ENCODE measurements at regions not wholly inside any gene's neighbourhood (a gene's known extent, or its start where the extent isn't known, plus 50 kb on each side); places are given as distances from the start of the nearest gene placed in this dataset.

GRCh38 chr6:14375930-14376329, 258.4 kb downstream of the CD83 start:
- H2AK5ac ChIP-seq (ENCODE audit: low read depth, low read length): no peak overlapping the region
- no peaks in the 10 kb centered on the region for H3K79me1 ChIP-seq (ENCODE audit: low read depth, low read length)
- no peak overlapping the region for H3K9ac ChIP-seq (ENCODE audit: low read depth, low read length, poor library complexity)
- no peak overlapping the region for H3K4ac ChIP-seq (ENCODE audit: low read length)
- H3K27ac ChIP-seq (replicated peaks; ENCODE audit: low read length): no peak overlapping the region
- peaks cover 8 to 13% of the 10 kb centered on the region in 2 donors for H3K4me1 ChIP-seq (ENCODE audit: control insufficient read depth in 2 of 2, insufficient read depth in 1 of 2, low read depth in 1 of 2, low read length in 2 of 2)
- H2BK15ac ChIP-seq (ENCODE audit: low read length): no peak overlapping the region
- H3K4me3 ChIP-seq (ENCODE audit: low read length in 2 of 2): no peak overlapping the region
- H3K27me3 ChIP-seq (ENCODE audit: control insufficient read depth in 3 of 3, insufficient read depth in 3 of 3, low read depth in 1 of 3, low read length in 3 of 3): peaks cover 0 to 33% (median 0%) of the 10 kb centered on the region in 3 experiments
- H3K23ac ChIP-seq (ENCODE audit: low read depth, low read length, poor library complexity): no peak overlapping the region
- H4K8ac ChIP-seq (ENCODE audit: low read depth, low read length): no peak overlapping the region
- H3K18ac ChIP-seq (ENCODE audit: low read length): no peak overlapping the region
- no peak overlapping the region for H2BK120ac ChIP-seq (ENCODE audit: low read depth, low read length)
- H4K91ac ChIP-seq (ENCODE audit: low read depth, low read length, poor library complexity): no peak overlapping the region
- WGBS, 2 donors (ENCODE audit: extremely low coverage in 2 of 2, insufficient read length in 2 of 2, insufficient replicate concordance in 1 of 2): no CpG with 5 or more reads among the region's 1 CpG
- H3K36me3 ChIP-seq (replicated peaks in 1 of 2; ENCODE audit: control insufficient read depth in 2 of 2, insufficient read depth in 2 of 2, low read length in 2 of 2): no peaks in the 10 kb centered on the region
- no peak overlapping the region for H2BK12ac ChIP-seq (ENCODE audit: low read length)
- DNase-seq (ENCODE audit: low spot score): no peak
- H3K14ac ChIP-seq (ENCODE audit: low read length): no peak overlapping the region
- no peak overlapping the region for H3K4me2 ChIP-seq (ENCODE audit: insufficient read depth, low read length, poor library complexity, severe bottlenecking)
- H3K9me3 ChIP-seq (replicated peaks in 1 of 2; ENCODE audit: control insufficient read depth in 2 of 2, insufficient read depth in 1 of 2, low read depth in 1 of 2, low read length in 2 of 2): peaks cover 0 to 2% of the 10 kb centered on the region in 2 donors
- H2AFZ ChIP-seq (ENCODE audit: low read length): no peak overlapping the region
- H2BK5ac ChIP-seq (ENCODE audit: low read length): no peak overlapping the region

DNA sequence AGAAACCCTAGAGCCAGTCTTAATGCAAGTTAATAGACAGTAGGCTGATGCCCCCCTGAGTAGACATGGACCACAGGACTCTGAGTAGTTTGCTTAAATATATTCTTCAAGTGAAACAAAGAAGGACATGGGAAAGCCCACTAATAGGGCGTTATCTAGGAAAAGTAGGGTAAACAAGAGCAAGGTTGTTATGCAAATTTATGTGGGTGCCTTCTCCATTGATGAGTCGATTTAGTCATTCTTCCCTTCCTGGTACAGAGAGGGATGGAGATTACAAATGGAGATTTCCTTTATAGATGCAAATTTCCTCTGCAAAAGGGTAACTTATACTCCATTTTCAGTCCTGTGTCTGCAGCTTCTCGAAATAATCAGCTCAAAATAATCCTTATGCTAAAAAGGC, 262.0 kb downstream of the CD83 start:
- H3K9ac ChIP-seq (ENCODE audit: low read depth, low read length, poor library complexity): no peak overlapping the region
- H2AK5ac ChIP-seq (ENCODE audit: low read depth, low read length): no peak overlapping the region
- no peak overlapping the region for H3K18ac ChIP-seq (ENCODE audit: low read length)
- H2BK12ac ChIP-seq (ENCODE audit: low read length): no peak overlapping the region
- no peak overlapping the region for H2BK120ac ChIP-seq (ENCODE audit: low read depth, low read length)
- no peak overlapping the region for H3K23ac ChIP-seq (ENCODE audit: low read depth, low read length, poor library complexity)
- H2AFZ ChIP-seq (ENCODE audit: low read length): no peak overlapping the region
- no peak overlapping the region for H2BK15ac ChIP-seq (ENCODE audit: low read length)
- peak overlapping the region; percentile 84 for H3K27ac ChIP-seq (replicated peaks; ENCODE audit: low read length)
- no CpG with 5 or more reads among the region's 3 CpGs for WGBS, 2 donors (ENCODE audit: extremely low coverage in 2 of 2, insufficient read length in 2 of 2, insufficient replicate concordance in 1 of 2)
- H3K36me3 ChIP-seq (replicated peaks in 1 of 2; ENCODE audit: control insufficient read depth in 2 of 2, insufficient read depth in 2 of 2, low read length in 2 of 2): no peaks in the 10 kb centered on the region
- H3K4me1 ChIP-seq (ENCODE audit: control insufficient read depth in 2 of 2, insufficient read depth in 1 of 2, low read depth in 1 of 2, low read length in 2 of 2): peaks cover 27 to 28% of the 10 kb centered on the region in 2 donors
- no peak for DNase-seq (ENCODE audit: low spot score)
- H3K4me2 ChIP-seq (ENCODE audit: insufficient read depth, low read length, poor library complexity, severe bottlenecking): no peak overlapping the region
- no peaks in the 10 kb centered on the region for H3K79me1 ChIP-seq (ENCODE audit: low read depth, low read length)
- no peak overlapping the region for H2BK5ac ChIP-seq (ENCODE audit: low read length)
- no peak overlapping the region for H4K8ac ChIP-seq (ENCODE audit: low read depth, low read length)
- no peak overlapping the region for H4K91ac ChIP-seq (ENCODE audit: low read depth, low read length, poor library complexity)
- H3K14ac ChIP-seq (ENCODE audit: low read length): no peak overlapping the region
- H3K4ac ChIP-seq (ENCODE audit: low read length): no peak overlapping the region
- H3K9me3 ChIP-seq (replicated peaks in 1 of 2; ENCODE audit: control insufficient read depth in 2 of 2, insufficient read depth in 1 of 2, low read depth in 1 of 2, low read length in 2 of 2): peaks cover 0 to 2% of the 10 kb centered on the region in 2 donors
- H3K4me3 ChIP-seq (ENCODE audit: low read length in 2 of 2): no peak overlapping the region
- peaks cover 0 to 52% (median 0%) of the 10 kb centered on the region in 3 experiments for H3K27me3 ChIP-seq (ENCODE audit: control insufficient read depth in 3 of 3, insufficient read depth in 3 of 3, low read depth in 1 of 3, low read length in 3 of 3)

GRCh38 chr6:14380086-14380820, 262.7 kb downstream of the CD83 start:
- no peaks in the 10 kb centered on the region for H3K79me1 ChIP-seq (ENCODE audit: low read depth, low read length)
- DNase-seq (ENCODE audit: low spot score): peak; percentile 87
- H3K4ac ChIP-seq (ENCODE audit: low read length): no peak overlapping the region
- H3K27ac ChIP-seq (replicated peaks; ENCODE audit: low read length): peak overlapping the region; percentile 91
- no peak overlapping the region for H3K18ac ChIP-seq (ENCODE audit: low read length)
- no peak overlapping the region for H2BK120ac ChIP-seq (ENCODE audit: low read depth, low read length)
- no peak overlapping the region for H2BK12ac ChIP-seq (ENCODE audit: low read length)
- no peak overlapping the region for H3K4me3 ChIP-seq (ENCODE audit: low read length in 2 of 2)
- WGBS, 2 donors (ENCODE audit: extremely low coverage in 2 of 2, insufficient read length in 2 of 2, insufficient replicate concordance in 1 of 2): no CpG with 5 or more reads among the region's 10 CpGs
- no peak overlapping the region for H3K14ac ChIP-seq (ENCODE audit: low read length)
- H3K4me2 ChIP-seq (ENCODE audit: insufficient read depth, low read length, poor library complexity, severe bottlenecking): peak overlapping the region; percentile 48
- peaks cover 0 to 2% of the 10 kb centered on the region in 2 donors for H3K9me3 ChIP-seq (replicated peaks in 1 of 2; ENCODE audit: control insufficient read depth in 2 of 2, insufficient read depth in 1 of 2, low read depth in 1 of 2, low read length in 2 of 2)
- peaks cover 0 to 55% (median 0%) of the 10 kb centered on the region in 3 experiments for H3K27me3 ChIP-seq (ENCODE audit: control insufficient read depth in 3 of 3, insufficient read depth in 3 of 3, low read depth in 1 of 3, low read length in 3 of 3)
- no peak overlapping the region for H4K8ac ChIP-seq (ENCODE audit: low read depth, low read length)
- H3K36me3 ChIP-seq (replicated peaks in 1 of 2; ENCODE audit: control insufficient read depth in 2 of 2, insufficient read depth in 2 of 2, low read length in 2 of 2): no peaks in the 10 kb centered on the region
- H3K4me1 ChIP-seq (ENCODE audit: control insufficient read depth in 2 of 2, insufficient read depth in 1 of 2, low read depth in 1 of 2, low read length in 2 of 2): peaks cover 27 to 28% of the 10 kb centered on the region in 2 donors
- no peak overlapping the region for H2AK5ac ChIP-seq (ENCODE audit: low read depth, low read length)
- no peak overlapping the region for H4K91ac ChIP-seq (ENCODE audit: low read depth, low read length, poor library complexity)
- no peak overlapping the region for H2BK15ac ChIP-seq (ENCODE audit: low read length)
- H3K23ac ChIP-seq (ENCODE audit: low read depth, low read length, poor library complexity): no peak overlapping the region
- no peak overlapping the region for H2BK5ac ChIP-seq (ENCODE audit: low read length)
- H2AFZ ChIP-seq (ENCODE audit: low read length): no peak overlapping the region
- no peak overlapping the region for H3K9ac ChIP-seq (ENCODE audit: low read depth, low read length, poor library complexity)

DNA sequence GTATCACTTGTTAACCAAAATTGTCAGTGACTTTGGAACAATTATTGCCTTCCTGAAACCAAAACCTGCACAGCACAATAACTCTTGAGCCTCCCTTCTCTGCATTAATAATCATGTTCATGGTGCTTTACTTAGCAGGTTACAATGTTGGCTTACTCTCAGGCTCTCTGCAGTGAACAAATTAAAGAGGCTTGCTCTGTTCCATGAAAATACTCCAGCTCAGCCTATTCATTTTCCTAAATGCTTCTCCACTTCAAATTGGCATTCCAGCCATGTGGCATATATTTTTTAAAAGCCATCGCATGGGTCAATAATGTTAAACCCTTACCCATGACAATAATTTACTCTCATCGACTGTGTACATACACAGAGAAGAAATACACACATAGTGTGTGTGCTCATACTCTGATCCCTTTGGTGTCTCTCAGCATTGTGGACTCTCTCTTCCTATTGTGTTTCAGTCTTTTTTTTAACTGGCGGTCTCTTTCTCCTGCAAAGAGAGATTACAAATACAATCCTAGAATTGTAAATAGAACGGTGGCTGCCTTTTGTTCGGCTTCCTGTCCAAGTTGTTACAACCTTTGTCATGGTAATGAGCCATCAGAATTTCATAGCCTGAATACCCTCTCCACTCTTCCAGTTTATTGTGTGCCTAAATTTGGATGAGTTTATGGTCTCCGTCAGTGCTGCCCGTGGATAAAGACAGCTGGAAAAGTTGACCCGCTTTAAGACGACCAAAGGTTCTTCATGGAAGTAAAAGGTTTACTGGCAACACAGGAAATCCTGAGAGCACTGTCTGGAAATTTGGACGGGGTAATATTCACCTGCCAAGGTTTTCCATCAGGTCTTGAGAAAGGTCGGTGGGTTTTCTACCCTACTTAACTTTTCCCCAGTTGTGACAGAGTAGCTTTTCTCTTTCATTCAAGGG, 263.6 kb downstream of the CD83 start:
- peaks cover 0 to 2% of the 10 kb centered on the region in 2 donors for H3K9me3 ChIP-seq (replicated peaks in 1 of 2; ENCODE audit: control insufficient read depth in 2 of 2, insufficient read depth in 1 of 2, low read depth in 1 of 2, low read length in 2 of 2)
- peak; percentile 65 for DNase-seq (ENCODE audit: low spot score)
- H4K8ac ChIP-seq (ENCODE audit: low read depth, low read length): no peak overlapping the region
- H3K4me3 ChIP-seq (ENCODE audit: low read length in 2 of 2): no peak overlapping the region
- no peak overlapping the region for H3K14ac ChIP-seq (ENCODE audit: low read length)
- H3K36me3 ChIP-seq (replicated peaks in 1 of 2; ENCODE audit: control insufficient read depth in 2 of 2, insufficient read depth in 2 of 2, low read length in 2 of 2): no peaks in the 10 kb centered on the region
- H3K4me2 ChIP-seq (ENCODE audit: insufficient read depth, low read length, poor library complexity, severe bottlenecking): peak overlapping the region; percentile 48
- H2AFZ ChIP-seq (ENCODE audit: low read length): no peak overlapping the region
- H4K91ac ChIP-seq (ENCODE audit: low read depth, low read length, poor library complexity): no peak overlapping the region
- no peak overlapping the region for H2BK120ac ChIP-seq (ENCODE audit: low read depth, low read length)
- no peak overlapping the region for H3K23ac ChIP-seq (ENCODE audit: low read depth, low read length, poor library complexity)
- no peak overlapping the region for H2BK15ac ChIP-seq (ENCODE audit: low read length)
- H2AK5ac ChIP-seq (ENCODE audit: low read depth, low read length): no peak overlapping the region
- H2BK12ac ChIP-seq (ENCODE audit: low read length): no peak overlapping the region
- no peaks in the 10 kb centered on the region for H3K79me1 ChIP-seq (ENCODE audit: low read depth, low read length)
- no peak overlapping the region for H3K9ac ChIP-seq (ENCODE audit: low read depth, low read length, poor library complexity)
- peaks cover 27 to 28% of the 10 kb centered on the region in 2 donors for H3K4me1 ChIP-seq (ENCODE audit: control insufficient read depth in 2 of 2, insufficient read depth in 1 of 2, low read depth in 1 of 2, low read length in 2 of 2)
- no peak overlapping the region for H2BK5ac ChIP-seq (ENCODE audit: low read length)
- H3K18ac ChIP-seq (ENCODE audit: low read length): no peak overlapping the region
- peaks cover 0 to 53% (median 0%) of the 10 kb centered on the region in 3 experiments for H3K27me3 ChIP-seq (ENCODE audit: control insufficient read depth in 3 of 3, insufficient read depth in 3 of 3, low read depth in 1 of 3, low read length in 3 of 3)
- peak overlapping the region; percentile 91 for H3K27ac ChIP-seq (replicated peaks; ENCODE audit: low read length)
- WGBS, 2 donors (ENCODE audit: extremely low coverage in 2 of 2, insufficient read length in 2 of 2, insufficient replicate concordance in 1 of 2): no CpG with 5 or more reads among the region's 11 CpGs
- no peak overlapping the region for H3K4ac ChIP-seq (ENCODE audit: low read length)
